GM12891 (cell line): ENCODE measurements at regions not wholly inside any gene's neighbourhood (a gene's known extent, or its start where the extent isn't known, plus 50 kb on each side); places are given as distances from the start of the nearest gene placed in this dataset.
A peak's percentile ranks its signal among the peaks of the same experiment; 100 is the strongest.

Source experiments
- DNase-seq: peaks from one replicate; pipeline ENCODE4 v3.0.0; 2011; ENCODE audit warnings: low spot score; ENCODE audit not compliant: insufficient read length
- FAIRE-seq: peaks from 2 replicates; lab custom pipeline; 2011; peaks lifted over from hg19 to GRCh38; lab: Jason Lieb, UNC
- PAX5 ChIP-seq: IDR thresholded peaks from 2 replicates; pipeline ENCODE4 v1.6.1; 2011; ENCODE audit warnings: low read length, moderate library complexity, mild to moderate bottlenecking; ENCODE audit not compliant: insufficient read depth, severe bottlenecking
- POLR2A ChIP-seq: IDR thresholded peaks from 2 replicates; pipeline ENCODE4 v1.6.1; 2011; ENCODE audit warnings: low read depth, low read length, control low read depth
- POLR2AphosphoS5 ChIP-seq: IDR thresholded peaks from 2 replicates; pipeline ENCODE4 v1.6.1; 2011; ENCODE audit warnings: low read depth, low read length, control low read depth
- POU2F2 ChIP-seq: IDR thresholded peaks from 2 replicates; pipeline ENCODE4 v1.6.1; 2011; ENCODE audit warnings: low read depth, mild to moderate bottlenecking, control low read depth, low read length, moderate library complexity
- SPI1 ChIP-seq: IDR thresholded peaks from 2 replicates; pipeline ENCODE4 v1.6.1; 2011; ENCODE audit warnings: low read depth, low read length, control low read depth
- TAF1 ChIP-seq: IDR thresholded peaks from 2 replicates; pipeline ENCODE4 v1.6.1; 2011; ENCODE audit warnings: low read depth, low read length, control low read depth

DNA sequence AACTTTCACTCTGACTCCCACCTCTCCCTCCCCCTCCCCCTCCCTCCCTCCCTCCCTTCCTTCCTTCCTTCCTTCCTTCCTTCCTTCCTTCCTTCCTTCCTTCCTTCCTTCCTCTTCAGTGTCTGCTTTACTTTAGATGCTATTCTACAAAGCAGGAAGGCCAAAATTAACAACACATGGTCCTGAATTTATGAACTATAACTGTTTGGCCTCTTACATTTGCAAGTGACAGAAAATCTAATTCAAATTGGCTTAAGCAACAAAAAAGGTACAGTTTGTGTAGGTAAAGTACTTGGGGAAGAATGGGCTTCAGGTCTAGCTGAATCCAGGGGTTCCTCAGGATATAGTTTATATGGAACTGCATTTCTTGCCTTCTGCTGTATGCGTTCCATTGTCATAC is 673.0 kb downstream of the AACS start:
- FAIRE-seq (no peak), DNase-seq (no peak)
- TF ChIP-seq POLR2A, result no peak
- TF ChIP-seq POU2F2, result no peak
- TF ChIP-seq POLR2AphosphoS5, result no peak
- no peak for TF ChIP-seq PAX5

DNA sequence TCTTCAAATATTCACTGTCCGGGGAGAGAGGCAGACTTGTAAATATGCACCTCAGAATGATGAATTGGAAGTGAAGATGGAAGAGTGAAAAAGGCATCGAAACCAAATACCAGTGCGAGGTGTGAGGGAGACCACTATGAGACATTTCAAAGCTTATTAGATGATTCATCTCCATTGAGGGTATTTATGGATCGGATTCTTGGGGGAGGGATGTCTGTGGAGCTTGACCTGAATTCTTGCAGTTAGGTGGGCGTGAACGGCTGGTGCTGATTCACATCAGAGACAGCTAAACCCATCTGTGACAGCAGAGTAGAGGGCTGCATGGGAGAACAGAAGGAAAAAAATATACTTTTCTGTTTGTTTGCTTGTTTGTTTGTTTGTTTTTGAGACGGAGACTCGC is 677.2 kb downstream of the AACS start:
- DNase-seq (no peak), FAIRE-seq (no peak)
- no peak for TF ChIP-seq PAX5
- no peak for TF ChIP-seq POLR2A
- TF ChIP-seq POLR2AphosphoS5, result no peak
- TF ChIP-seq SPI1, result no peak

DNA sequence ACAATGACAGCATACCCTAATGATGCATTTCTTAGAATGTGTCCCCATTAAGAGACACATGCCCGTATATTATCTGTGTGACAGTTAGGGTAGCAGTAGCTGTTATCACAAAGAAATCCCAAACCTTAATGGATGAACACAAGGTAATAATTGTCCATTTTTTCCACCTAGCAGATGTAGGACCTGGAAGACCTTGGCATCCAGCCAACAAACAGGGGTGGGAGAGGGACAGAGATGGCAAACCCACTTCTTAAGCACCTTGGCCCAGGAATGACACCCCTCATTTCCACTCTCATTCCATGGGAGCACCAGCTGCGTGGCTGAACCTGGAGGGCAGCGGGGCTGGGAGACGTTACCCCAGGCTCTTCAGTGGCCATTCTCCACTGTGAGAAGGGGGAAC is 679.0 kb downstream of the AACS start:
- TF ChIP-seq POU2F2, result no peak
- TF ChIP-seq POLR2A, result no peak
- no peak for TF ChIP-seq POLR2AphosphoS5
- TF ChIP-seq PAX5, result no peak
- no peak for TF ChIP-seq SPI1
- TF ChIP-seq TAF1, result no peak
- FAIRE-seq (no peak), DNase-seq (no peak)

DNA sequence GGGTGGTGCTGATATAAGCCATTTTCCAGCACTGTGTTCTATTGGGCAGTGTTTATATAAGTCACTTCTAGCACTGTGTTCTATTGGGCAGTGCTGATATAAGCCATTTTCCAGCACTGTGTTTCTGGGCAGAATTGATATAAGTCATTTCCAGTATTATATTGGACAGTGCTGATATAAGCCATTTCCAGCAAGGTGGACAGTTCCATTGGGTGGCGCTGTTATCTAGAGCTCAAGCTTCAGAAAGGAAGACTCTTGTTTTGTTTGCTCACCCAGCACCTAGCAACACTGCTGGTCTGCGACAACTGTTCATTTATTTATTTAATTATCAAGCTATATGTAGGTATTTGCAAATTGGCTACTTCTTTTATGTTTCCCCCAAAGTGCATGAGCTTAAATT is 690.3 kb downstream of the AACS start:
- TF ChIP-seq SPI1, result no peak
- no peak for TF ChIP-seq POU2F2
- TF ChIP-seq POLR2A, result no peak
- no peak for TF ChIP-seq TAF1
- no peak for TF ChIP-seq POLR2AphosphoS5
- no peak for TF ChIP-seq PAX5
- DNase-seq (no peak), FAIRE-seq (no peak)

DNA sequence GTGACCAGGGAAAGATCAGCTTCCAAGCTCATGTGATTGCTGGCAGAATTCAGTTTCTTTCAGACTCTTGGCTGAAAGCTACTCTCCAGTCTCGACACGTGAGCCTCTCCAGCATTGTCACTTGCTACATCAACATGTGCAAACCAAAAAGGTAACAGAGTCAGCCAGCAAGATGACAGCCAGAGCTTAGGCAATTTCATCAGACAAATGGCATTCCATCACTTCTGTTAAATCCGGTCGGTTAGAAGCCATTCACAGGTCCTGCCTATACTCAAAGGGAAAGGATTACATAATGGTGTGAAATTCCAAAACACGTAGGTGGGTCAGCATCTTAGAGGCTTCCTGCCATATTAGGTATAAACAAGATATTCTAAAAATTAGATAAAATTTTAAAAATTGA is 700.9 kb downstream of the AACS start:
- DNase-seq, result no peak
- no peak for FAIRE-seq
- TF ChIP-seq SPI1 (no peak), TAF1 (no peak), POLR2A (no peak), POU2F2 (no peak), PAX5 (no peak)

DNA sequence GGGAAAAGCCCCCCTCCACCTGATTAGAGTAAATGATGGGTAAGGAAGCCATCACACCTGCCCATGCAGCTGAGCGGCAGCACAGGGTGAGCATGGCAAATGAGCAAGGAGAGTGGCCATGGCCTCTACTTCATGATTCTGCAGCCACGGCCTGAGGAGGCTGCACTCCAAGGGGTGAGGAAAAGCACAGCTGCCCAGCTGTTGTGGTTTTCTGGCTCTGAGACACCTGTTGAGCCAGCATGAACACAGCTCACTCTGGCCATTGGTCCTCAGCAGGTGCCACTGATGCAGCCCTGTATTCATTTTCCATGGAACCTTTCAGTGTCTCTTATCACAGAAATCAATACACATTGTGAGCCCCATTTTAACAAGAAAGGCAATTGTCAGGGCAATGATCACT is 707.2 kb downstream of the AACS start:
- TF ChIP-seq TAF1, result no peak
- DNase-seq, result no peak
- FAIRE-seq, result no peak

DNA sequence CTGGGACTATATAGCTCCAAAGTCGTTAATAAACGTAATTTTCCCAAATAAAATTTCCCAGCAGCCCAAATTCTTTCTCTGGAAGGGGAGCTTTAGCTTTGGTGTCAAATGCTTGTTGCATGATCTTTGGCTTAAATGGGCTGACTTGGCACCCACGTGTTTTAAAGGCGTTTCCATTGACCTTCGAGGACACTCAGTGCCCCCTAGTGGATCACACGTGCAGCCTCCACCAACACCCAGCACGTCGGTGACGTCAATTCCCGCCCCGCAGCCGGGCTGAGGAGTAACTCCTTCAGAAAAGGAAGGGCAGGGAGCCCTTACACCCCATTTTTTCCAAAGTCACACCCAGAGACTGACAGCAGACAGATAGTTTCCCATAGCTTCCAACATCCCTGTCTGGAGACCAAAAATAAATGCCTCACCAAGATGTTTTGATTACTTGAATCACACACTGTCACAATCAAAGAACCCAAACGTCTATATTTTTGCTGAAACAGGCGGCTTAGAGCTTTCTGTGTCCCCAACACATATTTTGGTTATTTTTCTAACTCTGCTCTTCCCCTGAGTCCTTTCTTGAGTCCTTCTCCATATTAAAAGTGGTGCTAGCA is 707.9 kb downstream of the AACS start:
- DNase-seq, result no peak
- FAIRE-seq, result peak; percentile 70
- no peak for TF ChIP-seq POLR2A
- TF ChIP-seq SPI1, result no peak
- no peak for TF ChIP-seq POLR2AphosphoS5
- TF ChIP-seq POU2F2, result no peak
- no peak for TF ChIP-seq TAF1
- no peak for TF ChIP-seq PAX5

DNA sequence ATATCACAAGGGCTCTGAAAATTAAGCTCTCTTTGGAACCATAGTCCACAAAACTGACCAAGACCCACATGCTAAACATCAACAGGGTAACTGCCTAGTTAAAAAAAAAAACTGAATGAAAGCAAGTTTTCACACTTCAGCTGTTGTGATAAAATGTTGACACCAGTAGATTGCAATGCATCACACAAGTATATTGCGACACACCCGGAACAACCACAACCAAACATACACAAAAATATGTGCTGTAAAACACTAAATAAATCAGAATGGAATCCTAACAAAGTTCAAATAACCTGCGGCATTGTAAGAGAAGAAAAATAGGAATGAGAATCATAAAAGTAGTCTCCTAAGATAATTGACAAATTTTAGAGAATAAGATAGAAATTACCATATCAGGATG is 710.3 kb downstream of the AACS start:
- FAIRE-seq (no peak), DNase-seq (no peak)
- TF ChIP-seq POU2F2, result no peak
- no peak for TF ChIP-seq POLR2A
- no peak for TF ChIP-seq PAX5
- TF ChIP-seq SPI1, result no peak
- TF ChIP-seq POLR2AphosphoS5, result no peak
- TF ChIP-seq TAF1, result no peak

DNA sequence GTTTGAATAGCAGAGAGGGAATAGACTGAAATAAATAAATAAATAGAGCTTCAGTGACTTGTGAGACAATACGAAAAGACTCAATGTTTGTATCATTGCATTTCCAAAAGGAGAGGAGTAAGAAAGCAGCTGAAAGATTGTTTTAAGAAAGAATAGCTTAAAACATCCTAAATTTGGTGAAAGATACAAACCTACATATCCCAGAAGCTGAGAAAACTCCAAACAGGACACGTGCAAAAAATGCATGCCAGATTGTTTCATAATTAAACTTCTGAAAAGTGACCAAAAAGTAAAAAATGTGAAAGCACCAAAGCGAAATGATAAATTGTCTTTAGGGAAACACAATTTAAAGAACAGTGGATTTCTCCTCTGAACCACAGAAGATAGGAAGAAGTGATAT is 711.0 kb downstream of the AACS start:
- TF ChIP-seq PAX5, result no peak
- no peak for TF ChIP-seq POU2F2
- TF ChIP-seq POLR2A, result no peak
- no peak for TF ChIP-seq SPI1
- no peak for TF ChIP-seq TAF1
- TF ChIP-seq POLR2AphosphoS5, result no peak
- FAIRE-seq (no peak), DNase-seq (no peak)

DNA sequence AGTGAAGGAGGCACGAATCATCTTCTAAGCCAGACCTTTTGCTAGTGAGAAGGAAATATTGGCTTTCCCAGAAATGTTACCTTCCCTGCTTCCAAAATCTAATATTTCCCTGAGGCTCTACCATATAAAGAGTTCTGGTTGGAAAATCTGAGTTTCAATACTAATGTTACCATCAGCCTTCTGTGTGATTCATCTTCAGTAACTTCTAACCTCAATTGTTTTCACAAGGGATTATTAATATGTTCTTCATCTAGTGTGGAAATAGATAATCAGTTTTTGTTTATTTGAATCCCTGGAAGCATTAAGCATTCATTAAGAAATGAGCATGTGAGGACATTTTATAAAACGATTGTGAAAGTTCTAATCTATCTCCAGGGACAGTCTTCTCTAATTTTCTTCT is 720.9 kb downstream of the AACS start:
- FAIRE-seq (no peak), DNase-seq (no peak)
- no peak for TF ChIP-seq PAX5
- no peak for TF ChIP-seq POLR2AphosphoS5
- TF ChIP-seq POU2F2, result no peak
- TF ChIP-seq SPI1, result no peak
- TF ChIP-seq TAF1, result no peak

DNA sequence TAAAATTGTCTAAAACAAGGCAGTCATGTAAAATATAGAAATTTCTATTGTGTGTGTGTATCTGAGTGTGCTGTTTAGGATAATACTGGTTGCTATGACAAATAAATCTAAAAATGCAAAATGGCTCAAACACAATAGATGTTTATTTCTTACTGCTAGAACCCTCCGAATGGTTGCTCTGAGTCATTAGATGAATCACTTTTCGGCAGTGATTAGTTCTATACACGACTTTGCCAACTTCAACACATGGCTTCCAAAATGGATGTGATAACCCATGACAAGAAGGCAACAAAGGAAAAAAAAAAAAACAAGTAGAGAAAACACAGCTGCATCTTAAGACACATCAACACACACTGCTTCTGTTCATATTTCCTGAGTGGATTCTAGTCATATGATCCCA is 729.2 kb downstream of the AACS start:
- TF ChIP-seq POLR2AphosphoS5 (no peak), POLR2A (no peak), POU2F2 (no peak), SPI1 (no peak), PAX5 (no peak), TAF1 (no peak)
- FAIRE-seq (no peak), DNase-seq (no peak)
